Globus pallidus (tissue), 1 donor: ENCODE measurements at regions not wholly inside any gene's neighbourhood (a gene's known extent, or its start where the extent isn't known, plus 50 kb on each side); places are given as distances from the start of the nearest gene placed in this dataset.
"Not testable (repeated sequence)": the region's sequence is repeated elsewhere in the genome, so short reads cannot be mapped to it uniquely, and the experiment has no call there.

Source experiments
- DNase-seq: peaks from one replicate; pipeline ENCODE4 v3.0.0-alpha.2; 2015; ENCODE audit warnings: low spot score

GRCh38 chr3:159232966-159233365 is 431.1 kb downstream of the MFSD1 start:
- DNase-seq = no peak

GRCh38 chr3:159233734-159234133 is 431.9 kb downstream of the MFSD1 start:
- no peak for DNase-seq

- no peak for DNase-seq
Observed at GRCh38 chr3:159234306-159234705, 432.5 kb downstream of the MFSD1 start.

GRCh38 chr3:159236321-159236720 is 434.5 kb downstream of the MFSD1 start:
- no peak for DNase-seq

GRCh38 chr3:159237226-159237625 is 435.4 kb downstream of the MFSD1 start:
- DNase-seq = no peak

GRCh38 chr3:159238646-159239045 is 436.8 kb downstream of the MFSD1 start:
- no peak for DNase-seq

- no peak for DNase-seq
Observed at GRCh38 chr3:159239059-159239458, 437.2 kb downstream of the MFSD1 start.

- DNase-seq = no peak
Observed at GRCh38 chr3:159244933-159245332, 443.1 kb downstream of the MFSD1 start.

- DNase-seq = no peak
Observed at GRCh38 chr3:159245871-159246270, 444.0 kb downstream of the MFSD1 start.

GRCh38 chr3:159246385-159246784 is 444.5 kb downstream of the MFSD1 start:
- no peak for DNase-seq

GRCh38 chr3:159249472-159250174 is 447.8 kb downstream of the MFSD1 start:
- no peak for DNase-seq

GRCh38 chr3:159250961-159251360 is 449.1 kb downstream of the MFSD1 start:
- no peak for DNase-seq

GRCh38 chr3:159252274-159252673 is 450.4 kb downstream of the MFSD1 start:
- no peak for DNase-seq

GRCh38 chr3:159252772-159253384 is 451.0 kb downstream of the MFSD1 start:
- DNase-seq = no peak

- DNase-seq = no peak
Observed at GRCh38 chr3:159253860-159254259, 452.0 kb downstream of the MFSD1 start.

GRCh38 chr3:159257954-159258353 is 456.1 kb downstream of the MFSD1 start:
- no peak for DNase-seq

- DNase-seq = no peak
Observed at GRCh38 chr3:159258934-159259333, 457.1 kb downstream of the MFSD1 start.

- DNase-seq = peak; percentile 62
Observed at GRCh38 chr3:159260049-159260662, 458.3 kb downstream of the MFSD1 start.

GRCh38 chr3:159261333-159261732 is 459.5 kb downstream of the MFSD1 start:
- DNase-seq = not testable (repeated sequence)

- peak; percentile 61 for DNase-seq
Observed at GRCh38 chr3:159263750-159264553, 462.1 kb downstream of the MFSD1 start.

GRCh38 chr3:159265705-159266104 is 463.9 kb downstream of the MFSD1 start:
- DNase-seq = no peak

- peak; percentile 46 for DNase-seq
Observed at GRCh38 chr3:159266779-159267178, 464.9 kb downstream of the MFSD1 start.
